Immature natural killer cell (primary cell): ENCODE measurements at regions not wholly inside any gene's neighbourhood (a gene's known extent, or its start where the extent isn't known, plus 50 kb on each side); places are given as distances from the start of the nearest gene placed in this dataset.
"Not testable (repeated sequence)": the region's sequence is repeated elsewhere in the genome, so short reads cannot be mapped to it uniquely, and the experiment has no call there.

Experiments used
- DNase-seq, 3 donors: peaks; one replicate each; pipeline ENCODE4 v3.0.0; 2022; ENCODE audit warnings: mixed read lengths in 1 of 3
- H3K27ac Mint-ChIP-seq, 6 donors: one replicate each; pipeline ENCODE4 v1.8.0; 2020; ENCODE audit warnings: mixed read lengths in 6 of 6, mild to moderate bottlenecking in 5 of 6, inconsistent platforms in 4 of 6, moderate library complexity in 3 of 6
- H3K27me3 Mint-ChIP-seq, 3 donors: one replicate each; pipeline ENCODE4 v1.8.0; 2020 to 2021; ENCODE audit warnings: low read depth in 3 of 3, mild to moderate bottlenecking in 3 of 3, mixed read lengths in 3 of 3, moderate library complexity in 3 of 3, inconsistent platforms in 1 of 3
- H3K36me3 Mint-ChIP-seq, 3 donors: one replicate each; pipeline ENCODE4 v1.8.0; 2020; ENCODE audit warnings: mixed read lengths in 3 of 3, inconsistent platforms in 2 of 3, mild to moderate bottlenecking in 2 of 3
- H3K4me1 Mint-ChIP-seq, 2 donors: one replicate each; pipeline ENCODE4 v1.8.0; 2020; ENCODE audit warnings: inconsistent platforms in 2 of 2, mild to moderate bottlenecking in 2 of 2, mixed read lengths in 2 of 2, moderate library complexity in 1 of 2
- H3K4me3 Mint-ChIP-seq, 5 donors: one replicate each; pipeline ENCODE4 v1.8.0; 2020; ENCODE audit warnings: mild to moderate bottlenecking in 5 of 5, mixed read lengths in 5 of 5, inconsistent platforms in 3 of 5, moderate library complexity in 3 of 5
- H3K9me3 Mint-ChIP-seq, 6 donors: one replicate each; pipeline ENCODE4 v1.8.0; 2020; ENCODE audit warnings: mild to moderate bottlenecking in 6 of 6, mixed read lengths in 6 of 6, inconsistent platforms in 4 of 6, moderate library complexity in 3 of 6

GRCh38 chr10:114708084-114708483, 50.0 kb upstream of the ABLIM1 start:
- no peaks in the 10 kb centered on the region for H3K4me1 Mint-ChIP-seq
- no peak overlapping the region for H3K27ac Mint-ChIP-seq
- DNase-seq = no peak
- peaks cover 0 to 2% (median 0%) of the 10 kb centered on the region in 6 donors for H3K9me3 Mint-ChIP-seq
- no peaks in the 10 kb centered on the region for H3K36me3 Mint-ChIP-seq
- H3K4me3 Mint-ChIP-seq = no peak overlapping the region
- H3K27me3 Mint-ChIP-seq = peaks cover 0 to 6% (median 2%) of the 10 kb centered on the region in 3 donors

GRCh38 chr10:114708717-114709335, 50.8 kb upstream of the ABLIM1 start:
- Mint-ChIP-seq H3K9me3 (peaks cover 0 to 2% (median 0%) of the 10 kb centered on the region in 6 donors), H3K4me1 (no peaks in the 10 kb centered on the region), H3K27me3 (peaks cover 0 to 6% (median 2%) of the 10 kb centered on the region in 3 donors), H3K4me3 (no peak overlapping the region), H3K27ac (no peak overlapping the region), H3K36me3 (no peaks in the 10 kb centered on the region)
- no peak for DNase-seq

GRCh38 chr10:114709984-114710383, 51.9 kb upstream of the ABLIM1 start:
- H3K4me1 Mint-ChIP-seq = no peaks in the 10 kb centered on the region
- H3K9me3 Mint-ChIP-seq = peaks cover 0 to 2% (median 0%) of the 10 kb centered on the region in 6 donors
- peaks cover 0 to 6% (median 2%) of the 10 kb centered on the region in 3 donors for H3K27me3 Mint-ChIP-seq
- H3K27ac Mint-ChIP-seq = no peak overlapping the region
- no peak for DNase-seq
- no peak overlapping the region for H3K4me3 Mint-ChIP-seq
- H3K36me3 Mint-ChIP-seq = no peaks in the 10 kb centered on the region

DNA sequence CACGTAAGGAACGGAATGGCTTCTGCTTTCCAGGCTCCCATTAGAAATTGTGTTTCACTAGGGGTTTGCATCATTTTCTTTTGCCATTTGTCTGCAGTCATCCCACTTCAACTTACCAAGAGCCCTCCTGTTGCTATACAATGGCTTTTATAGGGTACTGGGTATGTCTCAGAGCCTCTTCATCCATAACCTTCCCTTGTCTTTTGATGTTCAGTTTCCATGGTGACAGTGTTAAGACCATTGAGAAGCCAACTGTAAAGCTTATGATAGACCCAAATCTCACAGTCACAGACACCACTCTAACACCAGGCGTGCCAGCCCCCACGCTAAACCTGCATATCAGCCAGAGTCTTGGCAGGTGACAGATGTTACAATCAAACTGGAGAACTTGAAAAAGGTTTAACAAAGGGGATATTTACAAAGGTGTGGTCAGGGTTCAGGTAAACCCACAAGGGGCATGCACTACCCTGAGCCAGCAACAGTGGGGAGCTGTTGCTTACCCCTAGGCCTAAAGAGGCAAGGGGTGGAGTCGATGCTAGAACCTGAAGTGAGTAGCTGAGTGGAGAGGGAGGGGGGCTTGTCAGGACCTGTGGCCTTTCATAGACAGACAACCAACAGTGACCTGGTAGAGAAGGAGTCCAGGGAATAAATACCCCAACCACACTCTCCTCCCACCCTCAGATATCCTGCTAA, 53.2 kb upstream of the ABLIM1 start:
- DNase-seq = no peak
- H3K27me3 Mint-ChIP-seq = peaks cover 0 to 9% (median 0%) of the 10 kb centered on the region in 3 donors
- no peak overlapping the region for H3K27ac Mint-ChIP-seq
- no peaks in the 10 kb centered on the region for H3K4me1 Mint-ChIP-seq
- H3K36me3 Mint-ChIP-seq = no peaks in the 10 kb centered on the region
- no peaks in the 10 kb centered on the region for H3K9me3 Mint-ChIP-seq
- H3K4me3 Mint-ChIP-seq = no peak overlapping the region

- Mint-ChIP-seq H3K27me3 (peaks cover 0 to 9% (median 0%) of the 10 kb centered on the region in 3 donors), H3K4me3 (no peak overlapping the region), H3K9me3 (no peaks in the 10 kb centered on the region), H3K36me3 (no peaks in the 10 kb centered on the region), H3K4me1 (no peaks in the 10 kb centered on the region), H3K27ac (no peak overlapping the region)
- no peak for DNase-seq
Observed at GRCh38 chr10:114711869-114712250, 53.8 kb upstream of the ABLIM1 start.

DNA sequence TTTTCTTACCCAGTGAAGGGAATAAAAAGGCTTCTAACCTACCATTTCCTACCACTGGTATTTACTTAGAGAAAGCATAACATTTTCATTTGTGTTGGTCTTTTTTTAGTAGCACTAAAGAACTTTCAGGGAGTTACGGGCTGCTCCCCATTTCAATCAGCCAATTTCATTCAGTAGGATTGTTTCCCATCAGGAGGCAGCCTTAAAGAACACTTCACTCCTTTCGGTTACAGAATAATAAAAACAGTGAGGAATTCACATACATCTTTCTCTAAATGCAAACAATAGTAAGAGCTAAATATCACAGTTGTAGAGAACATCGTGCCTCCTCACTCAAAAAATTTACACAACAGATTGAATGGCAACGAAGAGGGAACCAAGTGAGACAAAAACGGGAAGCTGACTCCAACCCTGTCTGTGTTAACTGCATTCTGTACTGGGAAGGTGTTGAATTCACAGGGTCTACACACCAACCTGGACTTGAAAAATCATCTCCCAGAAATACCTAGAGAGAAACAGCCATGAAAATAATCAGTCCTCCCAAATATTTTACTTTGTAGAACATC, 55.5 kb upstream of the ABLIM1 start:
- Mint-ChIP-seq H3K4me3 (no peak overlapping the region), H3K27ac (no peak overlapping the region), H3K9me3 (no peaks in the 10 kb centered on the region), H3K4me1 (no peaks in the 10 kb centered on the region), H3K27me3 (peaks cover 0 to 9% (median 0%) of the 10 kb centered on the region in 3 donors), H3K36me3 (no peaks in the 10 kb centered on the region)
- no peak for DNase-seq

DNA sequence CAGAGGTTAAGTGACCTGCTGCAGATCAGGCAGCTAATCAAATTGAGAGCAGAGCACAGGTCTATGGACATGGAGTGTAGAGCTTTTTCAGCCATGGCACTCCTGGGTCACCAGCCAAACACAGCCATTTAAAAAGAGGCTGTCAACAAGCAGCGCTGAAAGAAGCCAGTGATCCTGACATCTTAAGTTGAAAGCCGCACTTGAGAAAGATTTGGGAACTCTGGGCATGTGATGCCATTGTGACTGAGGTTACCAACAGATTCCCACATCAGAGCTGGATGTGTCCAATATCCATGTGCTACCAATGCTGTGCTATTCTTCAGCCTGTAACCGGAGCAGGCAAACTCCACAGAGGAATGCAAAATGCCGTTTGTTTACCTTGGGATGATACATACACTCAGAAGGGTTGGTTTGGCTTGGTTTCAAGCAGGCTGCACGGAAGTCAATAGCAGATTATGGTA, 56.2 kb upstream of the ABLIM1 start:
- peaks cover 0 to 9% (median 0%) of the 10 kb centered on the region in 3 donors for H3K27me3 Mint-ChIP-seq
- no peak for DNase-seq

GRCh38 chr10:114715171-114715670, 57.1 kb upstream of the ABLIM1 start:
- Mint-ChIP-seq H3K36me3 (no peaks in the 10 kb centered on the region), H3K4me1 (no peaks in the 10 kb centered on the region)

More for the DNA sequence above, 56.2 kb upstream of the ABLIM1 start:
- Mint-ChIP-seq H3K36me3 (no peaks in the 10 kb centered on the region), H3K4me1 (no peaks in the 10 kb centered on the region), H3K27ac (no peak overlapping the region), H3K4me3 (no peak overlapping the region), H3K9me3 (no peaks in the 10 kb centered on the region)

GRCh38 chr10:114716811-114717404, 58.8 kb upstream of the ABLIM1 start:
- Mint-ChIP-seq H3K4me1 (no peaks in the 10 kb centered on the region), H3K4me3 (no peak overlapping the region), H3K27me3 (peaks cover 0 to 9% (median 5%) of the 10 kb centered on the region in 3 donors), H3K27ac (no peak overlapping the region), H3K36me3 (no peaks in the 10 kb centered on the region), H3K9me3 (no peaks in the 10 kb centered on the region)
- DNase-seq = no peak

More at GRCh38 chr10:114715171-114715670, 57.1 kb upstream of the ABLIM1 start:
- peaks cover 0 to 9% (median 5%) of the 10 kb centered on the region in 3 donors for H3K27me3 Mint-ChIP-seq
- H3K9me3 Mint-ChIP-seq = no peaks in the 10 kb centered on the region
- no peak overlapping the region for H3K4me3 Mint-ChIP-seq
- no peak for DNase-seq
- H3K27ac Mint-ChIP-seq = no peak overlapping the region

DNA sequence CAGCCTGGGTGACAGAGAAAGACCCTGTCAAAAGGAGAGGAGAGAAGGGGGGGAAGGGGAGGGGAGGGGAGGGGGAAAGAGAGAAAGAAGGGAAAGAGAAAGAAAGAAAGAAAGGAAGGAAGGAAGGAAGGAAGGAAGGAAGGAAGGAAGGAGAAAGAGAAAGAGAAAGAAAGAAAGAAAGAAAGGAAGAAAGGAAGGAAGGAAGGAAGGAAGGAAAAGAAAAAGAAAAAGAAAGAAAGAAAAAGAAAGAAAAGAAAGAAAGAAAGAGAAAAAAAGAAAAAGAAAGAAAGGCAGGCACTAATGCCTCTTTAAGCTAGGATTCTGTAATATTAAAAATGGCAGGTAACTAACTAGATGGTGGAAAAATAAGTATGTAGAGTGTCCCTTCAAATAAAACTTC, 59.8 kb upstream of the ABLIM1 start:
- not testable (repeated sequence) for H3K4me3 Mint-ChIP-seq, H3K9me3 Mint-ChIP-seq, H3K4me1 Mint-ChIP-seq, H3K36me3 Mint-ChIP-seq, H3K27me3 Mint-ChIP-seq, DNase-seq
- peak overlapping the region in 1 of 6 donors; percentile 9 for H3K27ac Mint-ChIP-seq

- Mint-ChIP-seq H3K4me1 (no peaks in the 10 kb centered on the region), H3K36me3 (no peaks in the 10 kb centered on the region), H3K9me3 (no peaks in the 10 kb centered on the region), H3K4me3 (no peak overlapping the region), H3K27me3 (peaks cover 0 to 5% (median 4%) of the 10 kb centered on the region in 3 donors), H3K27ac (peak overlapping the region in 1 of 6 donors; percentile 9)
- DNase-seq = no peak
Observed at GRCh38 chr10:114718374-114718773, 60.3 kb upstream of the ABLIM1 start.

DNA sequence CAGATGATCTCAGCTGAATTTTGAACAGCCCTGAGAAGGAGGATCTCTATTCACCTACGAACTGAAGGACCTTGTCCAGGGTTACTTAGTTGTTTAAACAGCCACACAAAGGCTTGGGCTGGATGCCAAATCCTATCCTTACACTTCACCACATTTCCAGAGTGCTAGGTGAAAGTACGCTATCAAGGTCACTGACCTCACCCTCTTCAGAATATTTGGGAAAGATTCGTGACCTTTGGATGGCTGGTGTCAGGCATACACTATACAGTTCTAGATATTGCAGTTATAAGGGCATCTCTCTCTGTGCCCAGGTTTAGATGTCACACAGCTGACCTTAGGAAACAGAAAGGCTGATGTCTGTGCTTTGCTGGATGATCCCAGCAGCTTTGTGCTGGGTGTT, 61.2 kb upstream of the ABLIM1 start:
- Mint-ChIP-seq H3K4me1 (no peaks in the 10 kb centered on the region), H3K4me3 (no peak overlapping the region), H3K9me3 (no peaks in the 10 kb centered on the region), H3K27ac (no peak overlapping the region), H3K27me3 (peaks cover 0 to 5% (median 4%) of the 10 kb centered on the region in 3 donors), H3K36me3 (no peaks in the 10 kb centered on the region)
- DNase-seq = no peak

DNA sequence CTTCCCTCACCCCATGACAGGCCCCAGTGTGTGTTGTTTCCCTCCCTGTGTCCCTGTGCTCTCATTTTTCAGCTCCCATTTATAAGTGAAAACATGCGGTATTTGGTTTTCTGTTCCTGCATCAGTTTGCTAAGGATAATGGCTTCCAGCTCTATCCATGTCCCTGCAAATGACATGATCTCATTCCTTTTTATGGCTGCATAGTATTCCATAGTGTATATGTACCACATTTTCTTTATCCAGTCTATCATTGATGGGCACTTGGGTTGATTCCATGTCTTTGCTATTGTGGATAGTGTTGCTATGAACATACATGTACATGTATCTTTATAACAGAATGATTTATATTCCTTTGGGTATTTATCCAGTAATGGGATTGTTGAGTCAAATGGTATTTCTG, 61.9 kb upstream of the ABLIM1 start:
- H3K4me3 Mint-ChIP-seq, H3K9me3 Mint-ChIP-seq, H3K27me3 Mint-ChIP-seq, H3K27ac Mint-ChIP-seq, H3K4me1 Mint-ChIP-seq, DNase-seq, H3K36me3 Mint-ChIP-seq: not testable (repeated sequence)

DNA sequence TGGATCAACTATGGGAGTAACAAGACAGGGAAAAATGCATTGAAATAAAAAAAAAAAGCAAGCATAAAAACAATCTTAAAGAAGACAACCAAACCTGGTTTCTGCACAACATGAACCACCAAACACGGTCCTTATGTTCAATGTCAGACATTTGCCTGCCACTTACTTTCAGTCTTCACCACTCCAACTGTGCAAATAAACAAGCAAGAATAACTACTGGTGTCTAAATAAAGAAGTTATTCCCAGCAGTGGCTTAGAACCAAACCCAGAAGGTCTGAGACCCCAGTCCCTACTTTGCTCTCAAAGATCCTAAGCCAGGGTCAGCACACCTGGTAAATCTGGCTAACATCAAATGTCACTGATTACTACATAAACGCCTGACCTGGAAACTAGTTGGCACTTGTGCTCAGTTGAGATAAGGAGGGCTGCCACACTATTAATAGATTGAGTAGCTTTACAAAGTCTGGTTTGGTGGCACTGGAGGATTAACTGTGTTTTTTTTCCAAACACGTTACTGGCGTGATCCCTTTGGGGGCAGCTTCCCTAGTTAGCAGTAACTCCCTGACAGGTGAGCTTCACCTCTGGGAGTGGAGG, 62.7 kb upstream of the ABLIM1 start:
- Mint-ChIP-seq H3K9me3 (no peaks in the 10 kb centered on the region), H3K36me3 (no peaks in the 10 kb centered on the region), H3K4me1 (no peaks in the 10 kb centered on the region), H3K27ac (no peak overlapping the region), H3K4me3 (no peak overlapping the region), H3K27me3 (peaks cover 0 to 5% (median 0%) of the 10 kb centered on the region in 3 donors)
- no peak for DNase-seq
